OCI-LY7 (cell line): ENCODE measurements at regions not wholly inside any gene's neighbourhood (a gene's known extent, or its start where the extent isn't known, plus 50 kb on each side); places are given as distances from the start of the nearest gene placed in this dataset.

Experiments
- CTCF ChIP-seq: fragments of 200-600 bp; sonication (generic); conservative IDR thresholded peaks from 2 replicates; pipeline ENCODE4 v1.5.1; 2014; ENCODE audit warnings: mild to moderate bottlenecking, antibody characterized with exemption, low read length, moderate library complexity, mixed read lengths
- EZH2phosphoT487 ChIP-seq: fragments of 200-600 bp; sonication (generic); IDR thresholded peaks from 2 replicates; pipeline ENCODE4 v1.6.1; 2018; ENCODE audit warnings: low read depth, borderline replicate concordance, mild to moderate bottlenecking, mixed run types, antibody characterized with exemption, low read length, moderate library complexity, mixed read lengths

GRCh38 chr4:188665491-188666457 lies 526.5 kb downstream of the TRIML1 start:
- no peak for TF ChIP-seq CTCF
- no peak for TF ChIP-seq EZH2phosphoT487
